ENCODE measurements at regions not wholly inside any gene's neighbourhood (a gene's known extent, or its start where the extent isn't known, plus 50 kb on each side); places are given as distances from the start of the nearest gene placed in this dataset.

DNA sequence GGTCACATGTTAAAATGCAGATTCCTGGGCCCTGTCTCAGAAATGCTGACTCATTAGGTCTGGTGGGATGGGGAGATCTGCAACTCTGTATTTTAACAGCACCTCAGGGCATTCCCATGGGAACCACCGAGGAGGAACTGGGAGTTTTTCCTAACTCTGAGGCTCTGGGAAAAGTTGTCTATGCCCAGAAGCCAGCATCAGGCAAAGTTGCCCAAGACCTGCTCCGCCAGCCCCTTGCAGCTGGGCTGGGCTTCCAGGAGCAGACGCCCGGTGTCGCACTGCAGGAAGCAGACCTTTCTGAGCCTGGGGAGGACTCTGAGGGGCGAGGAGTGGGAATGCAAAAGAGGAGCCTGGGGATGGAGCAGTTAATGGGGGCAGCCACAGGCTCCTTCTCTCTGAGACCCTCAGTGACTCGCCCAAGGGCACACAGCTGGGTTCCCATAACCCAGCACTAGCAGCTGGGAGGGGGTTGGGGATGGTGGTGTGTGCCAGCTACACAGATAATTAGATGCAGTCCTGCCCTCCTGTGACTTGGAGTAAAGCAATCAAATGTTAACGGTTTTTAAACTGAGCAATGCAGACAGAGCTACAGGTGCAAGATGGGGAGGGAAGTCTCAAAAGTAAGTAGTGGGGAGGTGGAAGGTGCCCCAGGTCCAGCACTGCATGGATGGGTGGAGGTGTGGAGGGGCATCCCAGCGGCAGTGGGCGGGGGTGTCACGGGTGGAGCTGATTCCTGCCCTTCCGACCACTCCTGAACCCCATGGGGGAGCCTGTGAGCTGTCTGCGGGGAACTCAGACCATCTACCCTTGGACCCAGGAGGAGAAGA, 100.4 kb downstream of the LSM3 start:
- Histone ChIP-seq H3K23ac (ENCODE audit: low read length in 2 of 2) (peak overlapping the region in 1 of 2 experiments; percentile 34), H3K4me2 (ENCODE audit: low read length, poor library complexity, severe bottlenecking) (no peak overlapping the region), H2BK120ac (ENCODE audit: low read depth, low read length) (no peak overlapping the region), H4K91ac (ENCODE audit: low read length) (no peak overlapping the region), H3K14ac (ENCODE audit: low read length in 2 of 2) (no peak overlapping the region), H2AFZ (ENCODE audit: low read depth, low read length) (no peak overlapping the region), H4K8ac (ENCODE audit: low read length) (no peak overlapping the region), H2AK5ac (ENCODE audit: low read length, severe bottlenecking) (peak overlapping the region; percentile 13), H3K79me1 (replicated peaks; ENCODE audit: low read length, poor library complexity, severe bottlenecking) (no peaks in the 10 kb centered on the region), H3K27me3 (ENCODE audit: control insufficient read depth in 1 of 2, insufficient read depth in 1 of 2, low read length in 2 of 2) (peaks cover 0 to 71% of the 10 kb centered on the region in 2 experiments), H3K9ac (ENCODE audit: low read length) (no peak overlapping the region), H2BK5ac (ENCODE audit: low read depth, low read length, poor library complexity, severe bottlenecking) (no peak overlapping the region), H3K9me3 (ENCODE audit: control insufficient read depth, low read length) (no peaks in the 10 kb centered on the region), H2BK15ac (ENCODE audit: low read depth, poor library complexity, severe bottlenecking) (no peak overlapping the region), H3K36me3 (ENCODE audit: control insufficient read depth in 1 of 2, insufficient read depth in 2 of 2, low read depth in 1 of 2, low read length in 2 of 2) (no peaks in the 10 kb centered on the region), H3K4me3 (ENCODE audit: insufficient read depth in 1 of 2, low read depth in 1 of 2, low read length in 2 of 2) (no peak overlapping the region), H3K4ac (ENCODE audit: low read depth in 1 of 2, low read length in 2 of 2) (no peak overlapping the region), H2BK12ac (ENCODE audit: low read length in 2 of 2) (no peak overlapping the region), H3K4me1 (ENCODE audit: control insufficient read depth, insufficient read depth, low read depth, low read length) (peaks cover 34% of the 10 kb centered on the region), H3K18ac (ENCODE audit: low read depth in 1 of 2, low read length in 2 of 2) (no peak overlapping the region), H3K27ac (ENCODE audit: low read length, poor library complexity, severe bottlenecking) (no peak overlapping the region)
- peak; percentile 29 for DNase-seq
- 44% methylated on average over 13 of the region's 13 CpGs for WGBS

DNA sequence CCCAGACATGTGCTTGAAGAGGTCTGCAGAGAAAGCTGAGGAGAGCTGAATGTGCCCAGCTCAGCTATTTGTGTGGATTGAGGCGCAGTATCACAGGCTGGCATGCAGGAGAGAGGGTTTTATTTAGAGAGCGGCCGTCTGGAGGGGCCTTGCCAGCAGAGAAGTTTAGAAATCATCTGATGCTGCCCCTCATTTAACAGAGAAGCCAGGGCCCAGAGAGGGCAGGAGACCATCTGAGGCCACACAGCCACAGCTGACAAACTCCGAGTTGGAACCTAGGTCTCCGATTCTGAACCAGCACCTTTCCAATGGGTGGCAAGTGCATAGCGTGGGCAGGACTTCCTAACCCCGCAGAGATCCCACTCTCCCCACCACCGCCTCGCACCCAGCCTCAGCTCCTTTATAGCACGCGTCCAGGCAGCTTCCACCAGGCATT, 101.0 kb downstream of the LSM3 start:
- Histone ChIP-seq H3K4ac (ENCODE audit: low read depth in 1 of 2, low read length in 2 of 2) (no peak overlapping the region), H2BK12ac (ENCODE audit: low read length in 2 of 2) (no peak overlapping the region), H3K9me3 (ENCODE audit: control insufficient read depth, low read length) (no peaks in the 10 kb centered on the region), H3K23ac (ENCODE audit: low read length in 2 of 2) (no peak overlapping the region), H2BK15ac (ENCODE audit: low read depth, poor library complexity, severe bottlenecking) (no peak overlapping the region), H3K79me1 (replicated peaks; ENCODE audit: low read length, poor library complexity, severe bottlenecking) (no peaks in the 10 kb centered on the region), H3K36me3 (ENCODE audit: control insufficient read depth in 1 of 2, insufficient read depth in 2 of 2, low read depth in 1 of 2, low read length in 2 of 2) (no peaks in the 10 kb centered on the region), H3K27ac (ENCODE audit: low read length, poor library complexity, severe bottlenecking) (no peak overlapping the region), H3K9ac (ENCODE audit: low read length) (no peak overlapping the region), H4K8ac (ENCODE audit: low read length) (no peak overlapping the region), H2BK120ac (ENCODE audit: low read depth, low read length) (no peak overlapping the region), H4K91ac (ENCODE audit: low read length) (no peak overlapping the region), H2AFZ (ENCODE audit: low read depth, low read length) (no peak overlapping the region), H2AK5ac (ENCODE audit: low read length, severe bottlenecking) (no peak overlapping the region), H3K27me3 (ENCODE audit: control insufficient read depth in 1 of 2, insufficient read depth in 1 of 2, low read length in 2 of 2) (peaks cover 0 to 68% of the 10 kb centered on the region in 2 experiments), H3K4me1 (ENCODE audit: control insufficient read depth, insufficient read depth, low read depth, low read length) (peaks cover 36% of the 10 kb centered on the region), H2BK5ac (ENCODE audit: low read depth, low read length, poor library complexity, severe bottlenecking) (no peak overlapping the region), H3K14ac (ENCODE audit: low read length in 2 of 2) (no peak overlapping the region), H3K18ac (ENCODE audit: low read depth in 1 of 2, low read length in 2 of 2) (no peak overlapping the region), H3K4me3 (ENCODE audit: insufficient read depth in 1 of 2, low read depth in 1 of 2, low read length in 2 of 2) (no peak overlapping the region), H3K4me2 (ENCODE audit: low read length, poor library complexity, severe bottlenecking) (no peak overlapping the region)
- no peak for DNase-seq
- WGBS, result 85% methylated on average over 11 of the region's 11 CpGs

GRCh38 chr3:14280326-14280725, 101.7 kb downstream of the LSM3 start:
- H2BK12ac ChIP-seq (ENCODE audit: low read length in 2 of 2), result no peak overlapping the region
- no peak overlapping the region for H3K18ac ChIP-seq (ENCODE audit: low read depth in 1 of 2, low read length in 2 of 2)
- no peak overlapping the region for H2AK5ac ChIP-seq (ENCODE audit: low read length, severe bottlenecking)
- no peak for DNase-seq
- H2BK15ac ChIP-seq (ENCODE audit: low read depth, poor library complexity, severe bottlenecking), result no peak overlapping the region
- no peaks in the 10 kb centered on the region for H3K9me3 ChIP-seq (ENCODE audit: control insufficient read depth, low read length)
- H3K27ac ChIP-seq (ENCODE audit: low read length, poor library complexity, severe bottlenecking), result no peak overlapping the region
- H2BK5ac ChIP-seq (ENCODE audit: low read depth, low read length, poor library complexity, severe bottlenecking), result no peak overlapping the region
- H2AFZ ChIP-seq (ENCODE audit: low read depth, low read length), result no peak overlapping the region
- H3K79me1 ChIP-seq (replicated peaks; ENCODE audit: low read length, poor library complexity, severe bottlenecking), result no peaks in the 10 kb centered on the region
- H4K91ac ChIP-seq (ENCODE audit: low read length), result no peak overlapping the region
- H3K14ac ChIP-seq (ENCODE audit: low read length in 2 of 2), result no peak overlapping the region
- 93% methylated on average over 2 of the region's 2 CpGs for WGBS
- H3K27me3 ChIP-seq (ENCODE audit: control insufficient read depth in 1 of 2, insufficient read depth in 1 of 2, low read length in 2 of 2), result peaks cover 0 to 73% of the 10 kb centered on the region in 2 experiments
- no peak overlapping the region for H4K8ac ChIP-seq (ENCODE audit: low read length)
- H3K4me2 ChIP-seq (ENCODE audit: low read length, poor library complexity, severe bottlenecking), result no peak overlapping the region
- no peak overlapping the region for H3K9ac ChIP-seq (ENCODE audit: low read length)
- no peaks in the 10 kb centered on the region for H3K36me3 ChIP-seq (ENCODE audit: control insufficient read depth in 1 of 2, insufficient read depth in 2 of 2, low read depth in 1 of 2, low read length in 2 of 2)
- no peak overlapping the region for H3K23ac ChIP-seq (ENCODE audit: low read length in 2 of 2)
- no peak overlapping the region for H2BK120ac ChIP-seq (ENCODE audit: low read depth, low read length)
- no peak overlapping the region for H3K4me3 ChIP-seq (ENCODE audit: insufficient read depth in 1 of 2, low read depth in 1 of 2, low read length in 2 of 2)
- no peak overlapping the region for H3K4ac ChIP-seq (ENCODE audit: low read depth in 1 of 2, low read length in 2 of 2)
- H3K4me1 ChIP-seq (ENCODE audit: control insufficient read depth, insufficient read depth, low read depth, low read length), result peaks cover 37% of the 10 kb centered on the region

GRCh38 chr3:14281053-14281452, 102.4 kb downstream of the LSM3 start:
- Histone ChIP-seq H2BK15ac (ENCODE audit: low read depth, poor library complexity, severe bottlenecking) (no peak overlapping the region), H2AFZ (ENCODE audit: low read depth, low read length) (no peak overlapping the region), H3K4me1 (ENCODE audit: control insufficient read depth, insufficient read depth, low read depth, low read length) (peaks cover 32% of the 10 kb centered on the region), H3K23ac (ENCODE audit: low read length in 2 of 2) (no peak overlapping the region), H3K36me3 (ENCODE audit: control insufficient read depth in 1 of 2, insufficient read depth in 2 of 2, low read depth in 1 of 2, low read length in 2 of 2) (no peaks in the 10 kb centered on the region), H2BK5ac (ENCODE audit: low read depth, low read length, poor library complexity, severe bottlenecking) (no peak overlapping the region), H3K27ac (ENCODE audit: low read length, poor library complexity, severe bottlenecking) (no peak overlapping the region), H2AK5ac (ENCODE audit: low read length, severe bottlenecking) (peak overlapping the region; percentile 34), H2BK12ac (ENCODE audit: low read length in 2 of 2) (no peak overlapping the region), H3K4me2 (ENCODE audit: low read length, poor library complexity, severe bottlenecking) (no peak overlapping the region), H3K18ac (ENCODE audit: low read depth in 1 of 2, low read length in 2 of 2) (no peak overlapping the region), H4K8ac (ENCODE audit: low read length) (no peak overlapping the region), H3K14ac (ENCODE audit: low read length in 2 of 2) (no peak overlapping the region), H3K9ac (ENCODE audit: low read length) (no peak overlapping the region), H3K79me1 (replicated peaks; ENCODE audit: low read length, poor library complexity, severe bottlenecking) (no peaks in the 10 kb centered on the region), H3K9me3 (ENCODE audit: control insufficient read depth, low read length) (no peaks in the 10 kb centered on the region), H2BK120ac (ENCODE audit: low read depth, low read length) (no peak overlapping the region), H3K4ac (ENCODE audit: low read depth in 1 of 2, low read length in 2 of 2) (no peak overlapping the region), H3K27me3 (ENCODE audit: control insufficient read depth in 1 of 2, insufficient read depth in 1 of 2, low read length in 2 of 2) (peaks cover 0 to 73% of the 10 kb centered on the region in 2 experiments), H4K91ac (ENCODE audit: low read length) (no peak overlapping the region), H3K4me3 (ENCODE audit: insufficient read depth in 1 of 2, low read depth in 1 of 2, low read length in 2 of 2) (no peak overlapping the region)
- DNase-seq, result no peak
- WGBS, result 96% methylated on average over 2 of the region's 3 CpGs

All from mesenchymal stem cell (in vitro differentiated cells and primary cell).